ENCODE measurements at regions not wholly inside any gene's neighbourhood (a gene's known extent, or its start where the extent isn't known, plus 50 kb on each side); places are given as distances from the start of the nearest gene placed in this dataset.

DNA sequence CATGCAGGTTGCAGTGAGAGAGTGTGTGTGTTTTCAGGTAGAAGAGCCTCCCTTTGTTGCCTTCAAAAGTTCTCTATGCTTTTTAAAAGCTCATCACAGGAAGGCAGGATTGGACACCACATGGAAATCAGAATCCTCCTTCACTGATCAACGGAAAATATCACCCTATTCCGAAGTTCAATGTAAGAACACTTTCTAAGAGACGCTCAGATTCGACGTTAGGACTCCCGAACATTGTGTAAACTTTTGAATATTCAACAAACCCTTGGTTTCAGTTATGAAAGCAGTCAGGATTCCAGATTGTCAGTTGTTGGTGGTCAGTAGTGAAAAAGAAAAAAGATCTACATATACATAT is 561.4 kb upstream of the ID2 start:
- H3K4me3 ChIP-seq (ENCODE audit: low read length) = no peak overlapping the region
- no peak for TF ChIP-seq CTCF (conservative IDR thresholded peaks at IDR 0.05; ENCODE audit: low read depth, low read length)
- no peak for DNase-seq (ENCODE audit: low read depth)

GRCh38 chr2:8121022-8121825 is 560.6 kb upstream of the ID2 start:
- no peak for DNase-seq (ENCODE audit: low read depth)
- H3K4me3 ChIP-seq (ENCODE audit: low read length) = no peak overlapping the region
- TF ChIP-seq CTCF (conservative IDR thresholded peaks at IDR 0.05; ENCODE audit: low read depth, low read length) = no peak

DNA sequence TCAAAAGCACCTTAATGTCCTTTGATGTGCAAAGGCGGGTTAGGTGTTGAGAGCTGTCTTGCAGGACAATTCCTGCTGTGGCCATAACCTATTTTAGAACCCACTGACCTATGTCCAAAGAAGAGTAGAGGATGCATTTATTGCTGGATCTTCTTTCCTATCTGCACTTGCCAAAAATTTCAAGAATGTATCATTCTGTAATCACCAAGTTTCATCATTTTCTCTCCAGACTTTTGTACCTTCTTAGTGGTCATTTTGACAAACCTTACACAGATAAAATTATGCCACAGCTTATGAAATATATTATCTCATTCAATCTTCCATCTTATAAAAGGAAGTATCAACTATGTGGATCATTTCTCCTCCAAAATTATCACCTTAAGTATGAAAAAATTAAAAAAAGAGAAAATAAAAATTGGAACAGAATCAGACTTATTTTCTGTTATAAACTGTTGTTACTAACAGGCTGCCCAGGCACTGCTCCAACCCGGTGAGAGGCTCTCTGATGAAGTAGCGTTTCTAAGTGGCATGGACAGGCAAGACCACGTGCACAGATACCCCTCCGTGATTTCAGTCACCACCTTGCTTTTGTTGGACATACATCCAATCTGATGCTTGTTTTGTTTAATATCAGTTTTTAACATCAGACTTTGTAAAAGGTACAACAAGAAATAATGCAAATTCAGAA is 559.9 kb upstream of the ID2 start:
- no peak overlapping the region for H3K4me3 ChIP-seq (ENCODE audit: low read length)
- TF ChIP-seq CTCF (conservative IDR thresholded peaks at IDR 0.05; ENCODE audit: low read depth, low read length) = no peak
- DNase-seq (ENCODE audit: low read depth) = no peak

DNA sequence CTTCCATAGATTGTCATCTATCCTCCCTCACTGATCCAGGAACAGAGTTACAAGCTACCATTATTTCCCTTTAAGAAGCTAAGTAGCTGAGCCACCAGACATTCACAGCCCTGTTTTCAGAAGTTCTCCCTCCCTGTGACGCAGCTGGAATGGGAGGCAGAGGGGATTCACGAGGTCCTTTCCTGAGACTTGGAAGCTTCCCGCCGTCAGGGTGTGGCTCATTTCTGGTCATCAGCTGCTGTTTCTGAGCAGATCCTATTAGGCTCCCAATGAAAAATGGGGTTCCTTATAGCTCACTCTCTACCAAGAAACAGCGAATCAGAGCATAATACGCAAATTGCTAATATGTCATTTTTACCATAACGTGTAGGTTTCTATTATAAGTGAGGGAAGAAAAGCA is 559.3 kb upstream of the ID2 start:
- DNase-seq (ENCODE audit: low read depth) = no peak
- TF ChIP-seq CTCF (conservative IDR thresholded peaks at IDR 0.05; ENCODE audit: low read depth, low read length) = no peak
- H3K4me3 ChIP-seq (ENCODE audit: low read length) = no peak overlapping the region

DNA sequence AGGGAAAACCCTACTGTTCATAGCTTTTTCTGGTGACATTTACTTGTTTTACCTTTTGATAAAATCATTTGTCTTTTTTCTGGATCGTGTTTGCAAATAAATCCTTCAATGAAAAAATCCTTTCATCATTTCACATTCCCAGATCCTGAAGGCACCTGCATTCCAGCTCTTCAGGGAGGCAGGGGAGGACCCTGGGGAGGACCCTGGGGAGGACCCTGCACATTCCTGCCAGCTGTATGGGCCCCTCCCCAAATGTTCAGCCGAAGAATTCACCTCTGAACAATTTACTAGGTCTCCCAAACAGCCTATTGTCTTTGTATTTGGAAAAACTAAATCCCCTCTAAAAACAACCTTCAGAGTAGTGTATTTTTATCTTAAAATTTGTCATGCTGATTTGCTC is 558.4 kb upstream of the ID2 start:
- DNase-seq (ENCODE audit: low read depth) = no peak
- TF ChIP-seq CTCF (conservative IDR thresholded peaks at IDR 0.05; ENCODE audit: low read depth, low read length) = no peak
- no peak overlapping the region for H3K4me3 ChIP-seq (ENCODE audit: low read length)

- H3K4me3 ChIP-seq (ENCODE audit: low read length) = no peak overlapping the region
- no peak for TF ChIP-seq CTCF (conservative IDR thresholded peaks at IDR 0.05; ENCODE audit: low read depth, low read length)
- DNase-seq (ENCODE audit: low read depth) = no peak
Observed at GRCh38 chr2:8125741-8126711, 555.8 kb upstream of the ID2 start.

All from retinal pigment epithelial cell (primary cell).